GM23338 (cell line): ENCODE measurements at regions not wholly inside any gene's neighbourhood (a gene's known extent, or its start where the extent isn't known, plus 50 kb on each side); places are given as distances from the start of the nearest gene placed in this dataset.

ENCODE experiments used
- ATAC-seq: fragments of 200-7000 bp; cut with Tn5 transposase; 3 replicates; pipeline ENCODE4 v1.9.1; 2020
- DNase-seq: peaks from one replicate; pipeline ENCODE4 v3.0.0-alpha.2; 2015; ENCODE audit warnings: low spot score
- H2AFZ ChIP-seq: fragments of 200-600 bp; sonication (generic); 2 replicates; pipeline ENCODE4 v1.8.0; 2016; ENCODE audit warnings: antibody characterized with exemption, mild to moderate bottlenecking, moderate library complexity
- H3F3A ChIP-seq: fragments of 200-600 bp; sonication (generic); replicated peaks from 2 replicates; pipeline ENCODE4 v1.8.0; 2017; ENCODE audit warnings: antibody characterized with exemption, mixed run types, low read depth
- H3K27ac ChIP-seq: fragments of 200-600 bp; sonication (generic); 2 replicates; pipeline ENCODE4 v1.6.1; 2016; ENCODE audit warnings: low read depth
- H3K27me3 ChIP-seq: fragments of 200-600 bp; sonication (generic); 2 replicates; pipeline ENCODE4 v1.8.0; 2016; ENCODE audit warnings: mild to moderate bottlenecking, mixed run types, moderate library complexity; ENCODE audit not compliant: insufficient read depth
- H3K36me3 ChIP-seq: fragments of 200-600 bp; sonication (generic); 2 replicates; pipeline ENCODE4 v1.8.0; 2016; ENCODE audit warnings: mild to moderate bottlenecking; ENCODE audit not compliant: insufficient read depth
- H3K4me1 ChIP-seq: fragments of 200-600 bp; sonication (generic); 2 replicates; pipeline ENCODE4 v1.8.0; 2016; ENCODE audit warnings: mild to moderate bottlenecking, moderate library complexity; ENCODE audit not compliant: insufficient read depth
- H3K4me2 ChIP-seq: fragments of 200-600 bp; sonication (generic); 2 replicates; pipeline ENCODE4 v1.7.1; 2017; ENCODE audit warnings: mixed run types
- H3K4me3 ChIP-seq: fragments of 200-600 bp; sonication (generic); 2 replicates; pipeline ENCODE4 v1.6.1; 2016; ENCODE audit warnings: mixed run types
- H3K79me2 ChIP-seq: fragments of 200-600 bp; sonication (generic); replicated peaks from 2 replicates; pipeline ENCODE4 v1.8.0; 2017; ENCODE audit warnings: mild to moderate bottlenecking; ENCODE audit not compliant: insufficient read depth
- H3K9me2 ChIP-seq: fragments of 200-600 bp; sonication (generic); 2 replicates; pipeline ENCODE4 v1.8.0; 2017; ENCODE audit not compliant: insufficient read depth
- H4K20me1 ChIP-seq: fragments of 200-600 bp; sonication (generic); replicated peaks from 2 replicates; pipeline ENCODE4 v1.8.0; 2017; ENCODE audit warnings: mild to moderate bottlenecking; ENCODE audit not compliant: insufficient read depth
- H3K27ac Mint-ChIP-seq: 2 replicates; pipeline ENCODE4 v1.8.0; 2020; ENCODE audit warnings: inconsistent platforms, mild to moderate bottlenecking, moderate library complexity, mixed read lengths
- H3K27me3 Mint-ChIP-seq: 3 replicates; pipeline ENCODE4 v1.8.0; 2022; ENCODE audit warnings: low read depth, mild to moderate bottlenecking, moderate library complexity, mixed read lengths, inconsistent platforms; ENCODE audit not compliant: insufficient read depth, poor library complexity
- H3K36me3 Mint-ChIP-seq: 3 replicates; pipeline ENCODE4 v1.8.0; 2021; ENCODE audit warnings: low read depth, mild to moderate bottlenecking, inconsistent platforms, moderate library complexity, mixed read lengths
- H3K4me1 Mint-ChIP-seq: 3 replicates; pipeline ENCODE4 v1.8.0; 2020; ENCODE audit warnings: mild to moderate bottlenecking, inconsistent platforms, mixed read lengths
- H3K4me3 Mint-ChIP-seq: 3 replicates; pipeline ENCODE4 v1.8.0; 2021; ENCODE audit warnings: moderate library complexity, mild to moderate bottlenecking, inconsistent platforms, mixed read lengths
- H3K9me3 Mint-ChIP-seq: 3 replicates; pipeline ENCODE4 v1.8.0; 2020; ENCODE audit warnings: moderate library complexity, mild to moderate bottlenecking, inconsistent platforms, mixed read lengths
- CREB1 ChIP-seq: fragments of 250-450 bp; sonication (Bioruptor Pico); IDR thresholded peaks from 2 replicates; pipeline ENCODE4 v1.5.0; 2020; ENCODE audit warnings: low read depth, mild to moderate bottlenecking, moderate library complexity
- CTCF ChIP-seq, 2 experiments: fragments of 200-600 bp in 1 of 2; sonication (generic) in 1 of 2; conservative IDR thresholded peaks; 2 replicates each; pipeline versions ENCODE4 v1.5.1 to v1.6.1; 2016 to 2017; ENCODE audit warnings: antibody characterized with exemption in 2 of 2, low read depth in 2 of 2, mild to moderate bottlenecking in 2 of 2, moderate library complexity in 1 of 2
- ETS1 ChIP-seq: IDR thresholded peaks from 2 replicates; pipeline ENCODE4 v1.6.1; 2016; ENCODE audit warnings: antibody characterized with exemption
- EZH2 ChIP-seq: fragments of 200-600 bp; sonication (generic); IDR thresholded peaks from one replicate; pipeline ENCODE4 v1.8.0; 2017; ENCODE audit warnings: antibody characterized with exemption, mild to moderate bottlenecking, low read depth; ENCODE audit not compliant: unreplicated experiment
- EZH2phosphoT487 ChIP-seq: fragments of 200-600 bp; sonication (generic); IDR thresholded peaks from one replicate; pipeline ENCODE4 v1.8.1; 2018; ENCODE audit warnings: antibody characterized with exemption; ENCODE audit not compliant: unreplicated experiment
- JUNB ChIP-seq: IDR thresholded peaks from one replicate; pipeline ENCODE4 v1.6.1; 2016; ENCODE audit warnings: antibody characterized with exemption; ENCODE audit not compliant: unreplicated experiment
- NANOG ChIP-seq: IDR thresholded peaks from 2 replicates; pipeline ENCODE4 v1.6.1; 2016; ENCODE audit warnings: antibody characterized with exemption, borderline replicate concordance
- POLR2AphosphoS5 ChIP-seq: IDR thresholded peaks from 2 replicates; pipeline ENCODE4 v1.6.1; 2016; ENCODE audit warnings: antibody characterized with exemption, low read depth
- REST ChIP-seq: IDR thresholded peaks from one replicate; pipeline ENCODE4 v1.6.1; 2018; ENCODE audit warnings: antibody characterized with exemption; ENCODE audit not compliant: unreplicated experiment
- STAT1 ChIP-seq: IDR thresholded peaks from one replicate; pipeline ENCODE4 v1.6.1; 2016; ENCODE audit warnings: antibody characterized with exemption; ENCODE audit not compliant: unreplicated experiment
- ZNF114 ChIP-seq: fragments of 250-450 bp; sonication (Bioruptor Pico); IDR thresholded peaks from 2 replicates; pipeline ENCODE4 v1.5.0; 2020; ENCODE audit warnings: mild to moderate bottlenecking, moderate library complexity
- ZNF331 ChIP-seq: fragments of 250-450 bp; sonication (Bioruptor Pico); IDR thresholded peaks from 2 replicates; pipeline ENCODE4 v1.5.0; 2020; ENCODE audit warnings: low read depth, mild to moderate bottlenecking, moderate library complexity
- TF ChIP-seq, protein P1 (sequence below): fragments of 250-450 bp; sonication (Bioruptor Pico); IDR thresholded peaks from 2 replicates; pipeline ENCODE4 v1.5.0; 2020; ENCODE audit warnings: mild to moderate bottlenecking, moderate library complexity

DNA sequence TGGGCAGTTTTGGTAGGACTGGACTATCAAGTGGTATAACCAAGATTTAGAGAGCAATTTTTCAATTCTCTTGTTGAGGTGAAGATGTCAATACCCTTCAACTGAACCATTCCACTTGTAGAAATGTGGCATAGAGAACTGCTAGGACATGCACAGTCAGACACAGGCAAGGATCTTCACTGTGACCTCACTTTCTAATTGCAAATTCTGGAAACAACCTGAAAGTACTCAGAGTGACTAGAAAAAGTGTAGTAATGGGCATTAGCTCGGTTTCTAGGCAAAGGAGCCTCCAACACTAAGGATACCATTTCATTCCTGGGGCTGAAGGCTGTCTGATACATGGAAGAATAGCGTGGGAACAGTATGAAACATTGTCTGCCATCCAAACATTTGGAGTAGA is 433.0 kb upstream of the RUNX1 start:
- DNase-seq (no peak), ATAC-seq (no peak)
- Histone ChIP-seq H3K4me2 (no peak overlapping the region), H3F3A (no peaks in the 10 kb centered on the region), H3K4me1 (no peaks in the 10 kb centered on the region), H3K4me3 (no peak overlapping the region), H2AFZ (no peak overlapping the region), H3K27me3 (no peaks in the 10 kb centered on the region), H3K36me3 (peaks cover 11% of the 10 kb centered on the region; the same call in 1 of the 2 replicates), H3K9me2 (0 out of 2 replicates have a peak, but pooled peaks cover 4% of the 10 kb centered on the region), H3K27ac (no peak overlapping the region), H3K79me2 (no peaks in the 10 kb centered on the region), H4K20me1 (no peaks in the 10 kb centered on the region)
- Mint-ChIP-seq H3K4me1 (no peaks in the 10 kb centered on the region), H3K27ac (no peak overlapping the region), H3K36me3 (peaks cover 15% of the 10 kb centered on the region), H3K4me3 (no peak overlapping the region), H3K9me3 (peaks cover 18% of the 10 kb centered on the region), H3K27me3 (peaks cover 1% of the 10 kb centered on the region)
- TF ChIP-seq ZNF331 (CRISPR knock-in tag) (no peak), NANOG (no peak), ZNF114 (CRISPR knock-in tag) (no peak), REST (no peak), ETS1 (no peak), POLR2AphosphoS5 (no peak), JUNB (no peak), EZH2 (no peak), CTCF (conservative IDR thresholded peaks at IDR 0.05; ENCODE audit: low read depth in 2 of 2) (no peak), CREB1 (CRISPR knock-in tag) (no peak), EZH2phosphoT487 (no peak), STAT1 (no peak)
- TF ChIP-seq, protein P1, sequence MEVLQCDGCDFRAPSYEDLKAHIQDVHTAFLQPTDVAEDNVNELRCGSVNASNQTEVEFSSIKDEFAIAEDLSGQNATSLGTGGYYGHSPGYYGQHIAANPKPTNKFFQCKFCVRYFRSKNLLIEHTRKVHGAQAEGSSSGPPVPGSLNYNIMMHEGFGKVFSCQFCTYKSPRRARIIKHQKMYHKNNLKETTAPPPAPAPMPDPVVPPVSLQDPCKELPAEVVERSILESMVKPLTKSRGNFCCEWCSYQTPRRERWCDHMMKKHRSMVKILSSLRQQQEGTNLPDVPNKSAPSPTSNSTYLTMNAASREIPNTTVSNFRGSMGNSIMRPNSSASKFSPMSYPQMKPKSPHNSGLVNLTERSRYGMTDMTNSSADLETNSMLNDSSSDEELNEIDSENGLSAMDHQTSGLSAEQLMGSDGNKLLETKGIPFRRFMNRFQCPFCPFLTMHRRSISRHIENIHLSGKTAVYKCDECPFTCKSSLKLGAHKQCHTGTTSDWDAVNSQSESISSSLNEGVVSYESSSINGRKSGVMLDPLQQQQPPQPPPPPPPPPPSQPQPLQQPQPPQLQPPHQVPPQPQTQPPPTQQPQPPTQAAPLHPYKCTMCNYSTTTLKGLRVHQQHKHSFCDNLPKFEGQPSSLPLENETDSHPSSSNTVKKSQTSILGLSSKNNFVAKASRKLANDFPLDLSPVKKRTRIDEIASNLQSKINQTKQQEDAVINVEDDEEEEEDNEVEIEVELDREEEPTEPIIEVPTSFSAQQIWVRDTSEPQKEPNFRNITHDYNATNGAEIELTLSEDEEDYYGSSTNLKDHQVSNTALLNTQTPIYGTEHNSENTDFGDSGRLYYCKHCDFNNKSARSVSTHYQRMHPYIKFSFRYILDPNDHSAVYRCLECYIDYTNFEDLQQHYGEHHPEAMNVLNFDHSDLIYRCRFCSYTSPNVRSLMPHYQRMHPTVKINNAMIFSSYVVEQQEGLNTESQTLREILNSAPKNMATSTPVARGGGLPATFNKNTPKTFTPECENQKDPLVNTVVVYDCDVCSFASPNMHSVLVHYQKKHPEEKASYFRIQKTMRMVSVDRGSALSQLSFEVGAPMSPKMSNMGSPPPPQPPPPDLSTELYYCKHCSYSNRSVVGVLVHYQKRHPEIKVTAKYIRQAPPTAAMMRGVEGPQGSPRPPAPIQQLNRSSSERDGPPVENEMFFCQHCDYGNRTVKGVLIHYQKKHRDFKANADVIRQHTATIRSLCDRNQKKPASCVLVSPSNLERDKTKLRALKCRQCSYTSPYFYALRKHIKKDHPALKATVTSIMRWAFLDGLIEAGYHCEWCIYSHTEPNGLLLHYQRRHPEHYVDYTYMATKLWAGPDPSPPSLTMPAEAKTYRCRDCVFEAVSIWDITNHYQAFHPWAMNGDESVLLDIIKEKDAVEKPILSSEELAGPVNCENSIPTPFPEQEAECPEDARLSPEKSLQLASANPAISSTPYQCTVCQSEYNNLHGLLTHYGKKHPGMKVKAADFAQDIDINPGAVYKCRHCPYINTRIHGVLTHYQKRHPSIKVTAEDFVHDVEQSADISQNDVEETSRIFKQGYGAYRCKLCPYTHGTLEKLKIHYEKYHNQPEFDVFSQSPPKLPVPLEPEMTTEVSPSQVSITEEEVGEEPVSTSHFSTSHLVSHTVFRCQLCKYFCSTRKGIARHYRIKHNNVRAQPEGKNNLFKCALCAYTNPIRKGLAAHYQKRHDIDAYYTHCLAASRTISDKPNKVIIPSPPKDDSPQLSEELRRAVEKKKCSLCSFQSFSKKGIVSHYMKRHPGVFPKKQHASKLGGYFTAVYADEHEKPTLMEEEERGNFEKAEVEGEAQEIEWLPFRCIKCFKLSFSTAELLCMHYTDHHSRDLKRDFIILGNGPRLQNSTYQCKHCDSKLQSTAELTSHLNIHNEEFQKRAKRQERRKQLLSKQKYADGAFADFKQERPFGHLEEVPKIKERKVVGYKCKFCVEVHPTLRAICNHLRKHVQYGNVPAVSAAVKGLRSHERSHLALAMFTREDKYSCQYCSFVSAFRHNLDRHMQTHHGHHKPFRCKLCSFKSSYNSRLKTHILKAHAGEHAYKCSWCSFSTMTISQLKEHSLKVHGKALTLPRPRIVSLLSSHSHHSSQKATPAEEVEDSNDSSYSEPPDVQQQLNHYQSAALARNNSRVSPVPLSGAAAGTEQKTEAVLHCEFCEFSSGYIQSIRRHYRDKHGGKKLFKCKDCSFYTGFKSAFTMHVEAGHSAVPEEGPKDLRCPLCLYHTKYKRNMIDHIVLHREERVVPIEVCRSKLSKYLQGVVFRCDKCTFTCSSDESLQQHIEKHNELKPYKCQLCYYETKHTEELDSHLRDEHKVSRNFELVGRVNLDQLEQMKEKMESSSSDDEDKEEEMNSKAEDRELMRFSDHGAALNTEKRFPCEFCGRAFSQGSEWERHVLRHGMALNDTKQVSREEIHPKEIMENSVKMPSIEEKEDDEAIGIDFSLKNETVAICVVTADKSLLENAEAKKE (CRISPR knock-in tag) = no peak
